ENCODE measurements at regions not wholly inside any gene's neighbourhood (a gene's known extent, or its start where the extent isn't known, plus 50 kb on each side); places are given as distances from the start of the nearest gene placed in this dataset.
"Not testable (repeated sequence)": the region's sequence is repeated elsewhere in the genome, so short reads cannot be mapped to it uniquely, and the experiment has no call there.

- Mint-ChIP-seq H3K4me3 (no peak overlapping the region), H3K36me3 (ENCODE audit: low read depth) (no peaks in the 10 kb centered on the region), H3K9me3 (no peaks in the 10 kb centered on the region), H3K4me1 (peaks cover 15% of the 10 kb centered on the region), H3K27me3 (ENCODE audit: low read depth) (no peaks in the 10 kb centered on the region), H3K27ac (peak overlapping the region in 2 of 3 experiments; percentile 35 to 57)
- no peak for TF ChIP-seq CTCF (IDR thresholded peaks at IDR 0.05; ENCODE audit: unreplicated experiment in 3 of 3)
These were observed 51.1 kb upstream of the JADE1 start for GRCh38 chr4:128758314-128758922.

GRCh38 chr4:128757712-128758111 is 51.8 kb upstream of the JADE1 start:
- Mint-ChIP-seq H3K4me3 (peak overlapping the region in 1 of 3 experiments; percentile 0), H3K36me3 (ENCODE audit: low read depth) (no peaks in the 10 kb centered on the region), H3K27ac (peak overlapping the region in 2 of 3 experiments; percentile 7 to 13), H3K9me3 (no peaks in the 10 kb centered on the region), H3K4me1 (peaks cover 15% of the 10 kb centered on the region), H3K27me3 (ENCODE audit: low read depth) (no peaks in the 10 kb centered on the region)
- TF ChIP-seq CTCF (IDR thresholded peaks at IDR 0.05; ENCODE audit: unreplicated experiment in 3 of 3) = no peak

GRCh38 chr4:128751354-128751753 is 58.1 kb upstream of the JADE1 start:
- H3K36me3 Mint-ChIP-seq (ENCODE audit: low read depth) = no peaks in the 10 kb centered on the region
- TF ChIP-seq CTCF (IDR thresholded peaks at IDR 0.05; ENCODE audit: unreplicated experiment in 3 of 3) = no peak
- H3K27ac Mint-ChIP-seq = no peak overlapping the region
- H3K9me3 Mint-ChIP-seq = no peaks in the 10 kb centered on the region
- H3K4me1 Mint-ChIP-seq = no peaks in the 10 kb centered on the region
- no peaks in the 10 kb centered on the region for H3K27me3 Mint-ChIP-seq (ENCODE audit: low read depth)
- no peak overlapping the region for H3K4me3 Mint-ChIP-seq

- not testable (repeated sequence) for H3K27me3 Mint-ChIP-seq (ENCODE audit: low read depth); H3K36me3 Mint-ChIP-seq (ENCODE audit: low read depth); H3K4me1 Mint-ChIP-seq; H3K27ac Mint-ChIP-seq; H3K9me3 Mint-ChIP-seq; H3K4me3 Mint-ChIP-seq
These were observed 67.8 kb upstream of the JADE1 start for GRCh38 chr4:128741748-128742147.

GRCh38 chr4:128737098-128737513 is 72.4 kb upstream of the JADE1 start:
- no peaks in the 10 kb centered on the region for H3K36me3 Mint-ChIP-seq (ENCODE audit: low read depth)

GRCh38 chr4:128735714-128736113 is 73.8 kb upstream of the JADE1 start:
- H3K9me3 Mint-ChIP-seq = peaks cover 6% of the 10 kb centered on the region
- TF ChIP-seq CTCF (IDR thresholded peaks at IDR 0.05; ENCODE audit: unreplicated experiment in 3 of 3) = no peak

More at GRCh38 chr4:128737098-128737513, 72.4 kb upstream of the JADE1 start:
- Mint-ChIP-seq H3K9me3 (peaks cover 6% of the 10 kb centered on the region), H3K4me3 (no peak overlapping the region), H3K27ac (no peak overlapping the region), H3K4me1 (no peaks in the 10 kb centered on the region), H3K27me3 (ENCODE audit: low read depth) (no peaks in the 10 kb centered on the region)
- TF ChIP-seq CTCF (IDR thresholded peaks at IDR 0.05; ENCODE audit: unreplicated experiment in 3 of 3) = no peak

More at GRCh38 chr4:128735714-128736113, 73.8 kb upstream of the JADE1 start:
- Mint-ChIP-seq H3K27me3 (ENCODE audit: low read depth) (no peaks in the 10 kb centered on the region), H3K4me1 (no peaks in the 10 kb centered on the region), H3K27ac (no peak overlapping the region), H3K4me3 (no peak overlapping the region), H3K36me3 (ENCODE audit: low read depth) (no peaks in the 10 kb centered on the region)
